NCI-H748 (cell line): ENCODE measurements at regions not wholly inside any gene's neighbourhood (a gene's known extent, or its start where the extent isn't known, plus 50 kb on each side); places are given as distances from the start of the nearest gene placed in this dataset.

Source experiments
- DNase-seq: peaks from one replicate; lab custom pipeline; 2025; ENCODE audit not compliant: unreplicated experiment; lab: John Stamatoyannopoulos, UW

- no peak for DNase-seq
These were observed 716.1 kb downstream of the NSUN3 start for GRCh38 chr3:94778814-94779494.

DNA sequence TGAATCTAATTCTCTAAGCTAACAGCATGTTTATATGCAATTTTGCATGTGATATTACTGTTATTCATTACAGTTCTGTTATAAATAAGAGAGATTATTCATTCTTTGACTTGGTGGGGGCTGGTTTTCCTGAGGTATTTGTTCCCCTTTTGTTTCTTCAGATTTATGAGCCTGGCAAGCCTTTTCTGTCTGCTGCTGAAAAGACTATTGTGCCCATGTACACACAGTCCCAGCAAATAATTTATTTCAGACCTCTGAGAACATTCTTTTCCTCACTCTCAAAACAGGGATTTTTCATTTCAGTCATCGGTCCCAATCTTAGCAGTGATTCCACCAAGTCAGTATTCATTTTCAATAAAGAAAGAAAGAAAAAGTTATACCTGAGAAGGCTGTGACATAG is 716.8 kb downstream of the NSUN3 start:
- no peak for DNase-seq

DNA sequence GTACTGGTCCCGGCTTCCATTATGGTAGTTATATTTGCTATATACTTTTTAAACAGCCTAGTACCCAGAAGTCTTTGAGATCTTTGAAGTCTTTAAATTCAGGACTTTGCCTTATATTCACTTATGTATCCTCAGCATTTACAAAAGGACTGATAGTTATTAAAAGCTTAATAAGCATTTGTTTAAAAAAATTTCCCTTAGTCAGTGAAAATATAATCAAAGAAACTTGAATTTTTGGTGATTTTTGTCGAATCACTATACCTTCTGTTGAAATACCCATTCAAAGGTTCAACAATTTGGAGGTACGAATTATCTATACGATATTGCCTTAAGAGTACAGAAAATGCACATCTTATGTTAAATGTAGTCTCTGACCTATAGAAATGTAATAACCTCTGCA is 721.4 kb downstream of the NSUN3 start:
- DNase-seq, result no peak

GRCh38 chr3:94787066-94787465 is 724.2 kb downstream of the NSUN3 start:
- no peak for DNase-seq

DNA sequence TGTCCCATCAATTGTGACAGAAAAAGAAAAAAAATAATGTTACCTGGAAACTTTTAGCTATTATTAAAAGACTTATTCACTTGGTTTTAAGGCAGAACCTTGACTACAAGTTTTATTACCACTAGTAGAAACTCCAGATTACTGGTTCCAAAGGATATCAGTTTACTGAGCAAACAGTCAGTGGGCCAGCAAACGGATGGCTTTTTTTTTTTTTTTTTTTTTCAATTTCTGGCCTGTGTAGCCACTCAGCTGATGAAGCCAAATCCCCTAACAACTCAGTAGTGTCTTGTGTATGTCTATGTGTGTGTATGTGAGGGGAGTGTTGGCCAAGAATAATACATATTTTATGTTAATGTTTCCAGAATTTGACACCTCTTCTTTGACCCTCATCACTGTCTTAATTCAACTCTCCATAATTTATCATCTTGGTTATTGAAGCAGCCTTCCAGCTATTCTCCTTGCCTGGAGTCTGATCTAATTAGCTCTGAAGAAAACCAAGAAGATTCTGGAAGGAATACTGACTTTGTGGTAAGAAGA is 724.9 kb downstream of the NSUN3 start:
- peak; percentile 36 for DNase-seq

DNA sequence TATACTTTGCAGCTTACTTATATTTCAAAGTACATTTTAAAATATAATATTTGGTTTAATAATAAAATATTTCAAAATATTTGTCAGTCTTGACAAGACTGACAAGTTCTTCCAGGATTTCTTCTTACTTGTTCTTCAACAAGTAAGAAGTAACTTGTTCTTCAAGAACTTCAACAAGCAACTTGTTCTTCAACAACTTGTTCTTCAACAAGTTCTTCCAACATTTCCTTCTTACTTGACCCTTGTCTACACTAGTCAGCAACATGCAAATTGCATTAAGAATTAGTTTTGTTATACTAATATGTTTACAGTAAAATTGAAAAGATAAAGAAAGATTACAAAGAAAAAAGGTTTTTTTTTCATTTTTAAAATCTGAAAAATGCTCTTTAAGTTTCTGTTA is 731.7 kb downstream of the NSUN3 start:
- no peak for DNase-seq

DNA sequence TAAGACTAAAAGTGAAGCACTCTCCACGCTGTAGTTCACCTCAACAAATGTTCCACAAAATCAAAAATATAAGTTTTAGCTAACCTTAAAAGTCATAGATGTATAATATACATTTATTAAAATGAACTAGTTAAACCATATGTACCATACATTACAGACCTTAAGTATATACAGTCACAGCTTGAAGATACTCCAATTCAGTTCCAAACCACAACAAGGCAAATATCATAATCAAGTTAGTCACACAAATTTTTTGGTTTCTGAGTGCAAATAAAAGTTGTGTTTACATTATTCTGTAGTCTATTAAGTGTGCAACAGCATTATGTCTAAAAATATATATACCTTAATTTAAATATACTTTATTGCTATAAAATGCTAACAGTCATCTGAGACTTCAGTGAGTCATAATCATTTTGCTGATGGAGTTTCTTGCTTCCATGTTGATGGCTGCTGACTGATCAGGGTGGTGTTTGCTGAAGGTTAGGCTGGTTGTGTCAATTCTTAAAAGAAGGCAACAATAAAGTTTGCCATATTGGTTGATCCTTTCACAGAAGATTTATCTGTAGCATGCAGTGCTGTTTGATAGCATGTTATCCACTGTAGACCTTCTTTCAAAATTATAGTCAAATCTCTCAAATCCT is 736.7 kb downstream of the NSUN3 start:
- no peak for DNase-seq

DNA sequence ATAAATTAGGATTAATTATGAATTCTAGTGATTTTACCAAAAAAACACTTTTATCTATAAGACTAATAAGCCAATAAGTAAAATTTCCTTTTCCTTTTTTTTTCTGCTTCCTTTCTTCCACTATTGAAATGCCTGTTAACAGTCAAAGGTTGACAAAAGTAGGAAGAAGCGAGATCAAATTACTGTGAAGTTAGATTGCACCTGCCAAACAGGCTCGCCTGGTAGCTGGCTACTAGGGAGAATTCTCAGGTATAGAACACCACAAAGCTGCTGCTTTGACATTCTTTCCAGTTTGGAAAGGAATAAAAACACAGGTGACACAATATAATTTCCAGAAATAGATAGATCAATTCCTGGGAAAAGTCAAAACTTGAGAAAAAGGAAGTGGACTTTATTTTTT is 749.0 kb downstream of the NSUN3 start:
- peak; percentile 76 for DNase-seq

DNA sequence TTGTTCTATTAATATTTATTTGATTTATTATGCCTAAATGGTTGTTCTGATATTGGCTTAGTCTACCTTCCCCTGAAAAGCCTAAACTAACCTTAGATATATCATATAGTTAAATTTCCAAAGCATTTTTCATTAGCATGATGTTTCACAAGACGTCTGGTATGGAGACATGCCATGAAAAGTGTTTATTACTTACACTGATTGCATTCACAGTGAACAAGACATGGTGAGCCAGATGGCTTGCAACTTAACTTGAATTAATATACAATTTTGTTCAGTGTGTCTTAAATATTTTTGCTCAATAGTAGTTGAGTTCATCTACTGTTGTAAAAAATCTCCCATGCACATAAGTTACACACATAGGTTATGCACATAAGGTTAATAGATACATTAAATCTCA is 758.4 kb downstream of the NSUN3 start:
- DNase-seq, result no peak

- DNase-seq, result no peak
These were observed 759.4 kb downstream of the NSUN3 start for GRCh38 chr3:94822298-94822697.

DNA sequence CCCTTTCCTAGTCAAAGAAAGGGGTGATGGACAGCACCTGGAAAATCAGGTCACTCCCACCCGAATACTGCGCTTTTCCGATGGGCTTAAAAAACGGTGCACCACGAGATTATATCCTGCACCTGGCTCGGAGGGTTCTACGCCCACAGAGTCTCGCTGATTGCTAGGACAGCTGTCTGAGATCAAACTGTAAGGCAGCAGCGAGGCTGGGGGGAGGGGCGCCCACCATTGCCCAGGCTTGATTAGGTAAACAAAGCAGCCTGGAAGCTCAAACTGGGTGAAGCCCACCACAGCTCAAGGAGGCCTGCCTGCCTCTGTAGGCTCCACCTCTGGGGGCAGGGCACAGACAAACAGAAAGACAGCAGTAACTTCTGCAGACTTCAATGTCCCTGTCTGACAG is 783.4 kb downstream of the NSUN3 start:
- peak; percentile 2 for DNase-seq

- peak; percentile 45 for DNase-seq
These were observed 799.8 kb downstream of the NSUN3 start for GRCh38 chr3:94862703-94863102.

DNA sequence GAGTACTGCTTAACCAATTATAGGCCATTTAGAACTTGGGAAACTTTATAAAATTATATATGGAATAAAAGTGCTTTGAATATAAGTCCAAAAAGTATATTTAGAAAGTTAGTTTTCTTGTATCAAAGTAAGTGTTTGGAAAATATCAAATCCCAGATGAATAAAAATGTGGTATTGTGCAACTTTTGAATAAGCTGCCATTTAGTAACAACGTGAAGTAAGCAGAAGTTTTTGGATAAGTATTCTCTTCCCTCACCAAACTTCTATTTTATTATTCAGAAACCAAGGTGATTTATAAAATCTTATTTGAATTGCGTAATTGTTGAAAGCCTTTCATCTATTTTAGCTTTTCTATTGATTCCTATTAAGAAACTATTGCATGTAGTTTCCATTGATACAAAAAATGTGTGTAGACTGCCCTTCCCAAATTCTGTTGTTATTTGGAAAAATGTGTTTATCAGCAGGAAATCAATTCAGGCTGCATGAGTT is 806.2 kb downstream of the NSUN3 start:
- no peak for DNase-seq

GRCh38 chr3:94873751-94874150 is 810.9 kb downstream of the NSUN3 start:
- DNase-seq, result no peak

- DNase-seq, result peak; percentile 1
These were observed 812.3 kb downstream of the NSUN3 start for GRCh38 chr3:94875149-94875548.

- no peak for DNase-seq
These were observed 824.2 kb downstream of the NSUN3 start for GRCh38 chr3:94887065-94887464.

GRCh38 chr3:94896994-94897393 is 834.1 kb downstream of the NSUN3 start:
- no peak for DNase-seq

DNA sequence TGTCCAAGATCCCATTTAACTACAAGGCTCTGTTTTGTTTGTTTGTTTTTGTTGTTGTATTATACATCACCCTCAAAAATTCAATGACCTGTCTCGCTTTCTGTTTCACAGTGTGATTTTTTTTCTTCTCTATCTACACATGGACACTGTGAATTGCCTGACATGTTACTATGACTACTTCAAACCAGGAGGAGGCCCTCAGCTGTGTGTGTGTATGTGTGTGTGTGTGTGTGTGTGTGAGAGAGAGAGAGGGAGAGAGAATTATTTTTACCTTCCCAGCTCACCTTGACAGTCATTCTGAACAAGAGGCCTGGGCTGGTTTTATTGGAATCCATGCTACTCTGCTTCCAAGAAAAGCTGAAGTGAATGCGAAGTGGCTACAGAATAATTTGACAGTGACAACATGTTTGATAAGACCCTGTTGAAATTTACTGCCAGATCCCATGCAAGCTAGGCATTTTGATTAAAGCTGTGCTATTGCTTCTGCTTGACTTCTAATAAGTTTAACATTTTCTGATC is 841.4 kb downstream of the NSUN3 start:
- DNase-seq, result no peak

DNA sequence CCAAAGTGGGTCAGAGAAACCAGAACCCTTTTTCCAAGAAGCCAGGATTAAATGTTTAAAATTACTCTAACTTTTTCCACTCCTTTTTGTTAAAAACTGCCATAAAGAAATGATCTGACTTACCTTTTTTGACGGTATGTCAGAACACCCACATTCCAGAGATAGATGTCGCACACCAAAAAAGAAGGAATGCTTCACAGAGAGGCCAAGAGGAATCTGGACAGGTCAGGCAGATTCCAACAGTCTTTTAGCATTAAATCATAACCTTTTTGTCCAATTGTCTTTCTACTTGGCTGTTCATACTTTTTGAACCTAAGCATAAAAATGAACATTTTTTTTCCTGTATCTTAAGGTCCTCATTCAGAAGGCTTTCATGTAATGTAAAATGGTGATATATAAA is 846.9 kb downstream of the NSUN3 start:
- DNase-seq, result no peak

DNA sequence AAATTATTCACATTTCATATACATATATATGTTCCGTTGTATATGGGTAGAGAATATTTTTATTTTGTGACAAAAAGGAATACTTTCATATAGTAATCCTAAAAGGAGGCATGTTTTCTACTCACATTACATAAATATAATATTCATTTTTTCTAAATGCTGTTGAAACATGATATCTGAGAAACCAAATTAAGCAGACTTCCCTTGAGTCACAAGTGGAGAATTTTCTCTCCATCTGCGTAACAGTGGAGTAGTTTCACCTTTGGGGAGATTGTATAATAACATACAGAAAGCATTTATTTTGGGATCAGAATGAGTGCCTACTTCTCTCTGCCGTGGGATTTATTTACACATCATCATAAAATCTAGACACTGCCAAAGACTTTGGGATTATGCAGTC is 849.8 kb downstream of the NSUN3 start:
- no peak for DNase-seq

GRCh38 chr3:94927175-94927574 is 864.3 kb downstream of the NSUN3 start:
- peak; percentile 78 for DNase-seq

- DNase-seq, result peak; percentile 29
These were observed 866.1 kb downstream of the NSUN3 start for GRCh38 chr3:94928921-94929320.
